Islet precursor cell (in vitro differentiated cells): ENCODE measurements at regions not wholly inside any gene's neighbourhood (a gene's known extent, or its start where the extent isn't known, plus 50 kb on each side); places are given as distances from the start of the nearest gene placed in this dataset.
"Not testable (repeated sequence)": the region's sequence is repeated elsewhere in the genome, so short reads cannot be mapped to it uniquely, and the experiment has no call there.

ENCODE experiments used
- DNase-seq: peaks from one replicate; pipeline ENCODE4 v3.0.0-alpha.2; 2018

DNA sequence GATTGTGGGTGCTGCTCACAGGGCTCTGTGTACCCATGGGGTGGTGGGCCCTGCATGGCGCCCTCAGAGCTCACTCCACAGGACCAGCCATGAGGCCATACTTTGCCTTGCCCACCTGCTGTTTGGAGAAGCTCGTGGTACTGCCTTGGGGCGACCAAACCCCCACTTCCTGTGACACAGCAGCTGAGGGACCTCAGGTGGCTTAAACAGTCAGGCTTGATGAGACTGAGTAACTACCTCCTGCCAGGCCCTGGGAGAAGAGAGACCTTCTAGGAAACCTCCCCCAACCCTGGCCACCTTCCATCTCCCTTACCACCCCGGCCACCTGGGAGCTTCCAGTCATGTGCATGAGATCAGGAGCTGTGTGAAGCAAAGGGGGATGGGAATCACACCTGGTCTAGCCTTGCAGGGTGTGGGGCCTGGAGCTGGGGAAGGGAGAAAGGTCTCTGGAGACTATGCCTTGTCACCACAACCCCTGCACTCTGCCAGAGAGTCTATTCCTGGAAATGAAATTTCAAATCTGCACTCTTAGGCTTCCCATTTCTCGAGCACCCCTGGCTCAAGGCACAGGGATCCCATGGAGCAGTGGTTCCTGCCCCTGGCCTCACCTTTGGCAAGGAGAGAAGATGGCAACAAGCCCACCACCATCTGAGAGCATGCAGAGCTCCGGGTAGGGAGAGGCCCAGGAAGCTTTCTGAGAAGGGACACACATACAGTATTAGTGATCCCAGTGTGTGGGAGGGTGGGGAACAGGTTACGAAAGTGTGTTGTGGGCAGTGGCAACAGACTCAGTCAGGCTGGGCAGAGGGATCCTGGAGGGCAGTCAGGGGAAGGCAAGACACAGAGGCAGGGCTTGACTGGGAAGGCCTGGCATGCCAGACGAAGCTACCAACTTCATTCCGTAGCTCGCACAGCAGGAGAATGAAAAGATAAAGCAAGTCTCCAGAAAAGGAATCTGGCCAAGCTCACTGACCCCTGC is 125.0 kb downstream of the URI1 start:
- peak; percentile 31 for DNase-seq

DNA sequence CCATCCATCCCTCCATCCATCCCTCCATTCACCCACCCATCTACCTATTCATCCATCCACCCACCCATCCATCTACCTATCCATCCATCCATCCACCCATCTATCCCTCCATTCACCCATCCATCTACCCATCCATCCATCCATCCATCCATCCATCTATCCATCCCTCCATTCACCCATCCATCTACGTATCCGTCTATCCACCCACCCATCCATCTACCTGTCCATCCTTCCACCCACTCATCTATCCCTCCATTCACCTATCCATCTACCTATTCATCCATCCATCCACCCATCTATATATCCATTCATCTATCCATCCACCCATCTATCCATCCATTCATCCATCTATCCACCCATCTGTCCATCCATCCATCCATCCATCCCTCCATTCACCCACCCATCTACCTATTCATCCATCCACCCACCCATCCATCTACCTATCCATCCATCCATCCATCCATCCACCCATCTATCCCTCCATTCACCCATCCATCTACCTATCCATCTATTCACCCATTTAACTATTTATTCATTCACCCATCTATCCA is 126.0 kb downstream of the URI1 start:
- not testable (repeated sequence) for DNase-seq

DNA sequence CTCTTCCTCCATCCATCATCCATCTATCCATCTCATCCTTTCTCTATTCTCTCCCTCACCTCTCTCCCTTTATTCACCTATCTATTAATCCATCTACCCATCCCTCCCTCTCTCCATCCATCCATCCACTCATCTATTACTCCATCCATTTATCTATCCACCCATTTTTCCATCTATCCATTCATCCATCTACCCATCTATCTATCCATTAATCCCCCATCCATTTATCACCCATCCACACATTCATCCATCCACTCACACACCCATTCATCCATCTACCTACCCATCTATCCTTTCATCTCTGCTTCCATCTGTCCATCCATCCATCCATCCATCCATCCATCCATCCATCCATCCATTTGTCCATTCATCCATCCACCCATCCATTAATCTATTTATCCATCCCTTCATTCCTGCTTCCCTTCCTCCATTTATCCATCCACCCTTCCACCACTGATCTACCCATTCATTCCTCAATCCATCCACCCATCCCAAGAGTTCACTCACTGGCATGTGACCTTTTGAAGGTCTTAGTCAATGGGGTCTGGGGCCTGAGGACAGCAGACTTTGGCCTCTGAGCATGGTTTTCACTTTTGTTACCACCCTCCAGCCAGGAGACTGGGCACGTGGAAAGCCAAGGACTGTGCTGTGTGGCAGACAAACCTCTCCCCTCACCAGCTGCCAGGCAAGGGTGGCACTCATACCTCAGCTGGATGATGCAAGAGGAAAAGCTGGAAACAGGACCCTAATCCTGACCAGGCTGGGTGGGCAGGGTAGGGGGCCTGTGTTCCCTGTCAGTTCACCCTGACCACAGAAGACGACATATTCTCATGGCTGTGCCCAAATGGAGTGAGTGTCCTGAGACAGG is 126.7 kb downstream of the URI1 start:
- DNase-seq: no peak

DNA sequence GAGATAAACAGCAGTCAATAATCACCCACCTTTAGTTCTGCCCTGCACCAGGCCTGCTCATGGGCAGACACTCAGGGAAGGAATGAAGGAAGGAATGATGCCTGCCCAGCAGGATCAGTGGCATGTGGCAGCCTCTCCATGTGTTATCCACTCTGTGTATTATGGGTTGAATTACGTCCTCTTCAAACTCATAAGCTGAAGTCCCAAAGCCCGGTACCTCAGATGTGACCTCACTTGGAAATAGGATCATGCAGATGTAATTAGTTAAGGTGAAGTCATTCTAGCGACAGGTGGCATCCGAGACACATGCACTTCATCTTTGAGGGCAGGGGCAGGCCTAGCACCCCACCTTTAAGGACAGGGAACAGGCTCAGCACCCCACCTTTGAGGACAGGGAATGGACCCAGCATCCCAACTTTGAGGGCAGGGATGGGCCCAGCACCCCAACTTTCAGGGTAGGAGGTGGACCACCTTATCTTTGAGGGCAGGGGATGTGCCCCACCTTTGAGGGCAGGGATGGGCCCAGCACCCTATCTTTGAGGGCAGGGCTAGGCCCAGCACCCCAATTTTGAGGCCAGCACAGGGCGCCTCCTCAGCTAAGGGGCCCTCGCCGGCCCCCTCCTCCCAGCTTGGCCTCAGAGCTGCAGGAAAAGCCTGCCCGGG is 127.6 kb downstream of the URI1 start:
- peak; percentile 35 for DNase-seq

DNA sequence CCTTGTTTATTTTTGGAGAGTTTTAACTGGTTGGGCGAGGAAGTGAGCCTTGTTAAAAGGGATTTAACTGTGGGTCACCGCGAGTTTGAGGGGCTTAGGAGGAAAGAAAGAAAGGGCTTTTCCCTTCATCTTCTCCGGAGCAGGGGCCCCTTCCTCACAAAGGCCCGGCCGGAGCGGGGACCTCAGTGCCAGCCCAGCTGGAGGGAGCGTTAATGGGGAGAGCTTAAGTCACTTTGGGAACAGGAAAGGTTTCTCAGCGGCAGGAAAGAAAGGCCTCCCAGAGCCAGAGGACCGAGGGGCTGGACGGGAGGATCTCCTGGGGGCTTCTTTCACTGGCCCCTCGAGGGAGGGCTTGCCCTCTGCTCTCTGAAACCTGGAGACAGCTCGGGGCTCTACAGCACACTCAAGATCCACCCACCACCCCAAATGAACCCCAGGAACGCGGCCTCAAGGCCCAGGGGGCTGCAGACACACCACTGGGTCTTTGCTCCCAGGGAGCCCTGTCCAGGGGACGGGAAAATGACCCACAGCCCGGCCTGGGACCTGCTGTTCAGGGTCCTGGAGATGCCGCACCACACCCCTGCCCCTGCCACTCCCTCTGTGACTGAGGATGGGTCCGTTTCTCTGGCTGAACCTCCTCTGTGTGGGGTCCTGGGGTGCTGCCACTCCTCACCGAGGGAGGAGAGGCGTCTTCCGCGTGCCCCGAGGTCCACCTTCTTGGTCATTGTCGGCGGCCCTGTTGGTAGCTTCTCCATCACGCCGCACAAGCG is 128.3 kb downstream of the URI1 start:
- DNase-seq: peak; percentile 44

DNA sequence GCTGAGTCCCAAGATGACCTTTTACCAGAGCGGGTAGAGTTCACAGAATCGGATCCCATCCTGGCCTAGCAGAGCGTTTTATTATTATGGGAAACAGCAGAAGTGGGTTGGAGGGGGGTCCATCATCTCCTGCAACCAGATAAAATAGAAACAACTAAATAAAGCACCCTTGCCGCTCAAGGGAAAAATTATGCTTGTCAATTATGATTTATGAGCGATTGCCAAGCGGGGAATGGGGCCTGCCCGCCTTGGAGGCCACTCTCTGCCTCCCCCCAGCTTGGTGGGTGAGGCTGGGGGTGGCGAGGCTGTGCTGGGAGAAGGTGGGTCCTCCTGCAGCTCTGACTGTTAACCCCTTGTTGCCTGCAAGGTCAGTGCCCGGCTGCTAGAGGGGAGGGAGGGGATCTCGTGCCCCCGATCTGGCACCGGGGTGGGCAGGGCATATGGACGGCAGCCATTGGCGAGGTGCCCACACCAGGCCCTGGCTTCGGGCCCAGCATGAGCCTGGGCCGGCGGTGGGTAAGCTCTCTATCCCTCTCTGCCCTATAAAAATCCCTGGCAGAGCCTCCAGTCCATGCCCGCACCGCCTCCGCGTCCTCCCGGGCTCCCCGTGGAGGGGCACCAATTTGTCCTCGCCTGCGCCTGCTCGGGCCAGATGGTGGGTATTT is 129.1 kb downstream of the URI1 start:
- peak; percentile 42 for DNase-seq

DNA sequence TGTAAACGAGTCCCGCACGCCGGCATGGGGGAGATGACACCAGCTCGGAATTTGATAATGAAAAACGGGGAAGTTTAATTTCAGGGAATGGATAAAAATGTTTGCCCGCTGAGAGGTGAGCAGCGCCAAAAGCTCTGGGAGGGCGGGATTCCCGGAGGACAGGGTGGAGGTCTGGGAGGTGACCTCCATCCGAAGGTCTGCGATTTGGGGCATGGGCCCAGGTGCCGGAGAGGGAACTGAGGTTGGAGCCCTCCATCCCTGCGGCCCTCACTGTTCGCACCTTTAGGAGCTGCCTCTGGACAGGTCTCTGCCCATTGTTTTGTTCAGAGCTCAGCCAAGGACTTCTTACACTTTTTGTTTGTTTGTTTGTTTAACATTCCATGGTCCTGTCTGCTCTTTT is 129.8 kb downstream of the URI1 start:
- DNase-seq: no peak

DNA sequence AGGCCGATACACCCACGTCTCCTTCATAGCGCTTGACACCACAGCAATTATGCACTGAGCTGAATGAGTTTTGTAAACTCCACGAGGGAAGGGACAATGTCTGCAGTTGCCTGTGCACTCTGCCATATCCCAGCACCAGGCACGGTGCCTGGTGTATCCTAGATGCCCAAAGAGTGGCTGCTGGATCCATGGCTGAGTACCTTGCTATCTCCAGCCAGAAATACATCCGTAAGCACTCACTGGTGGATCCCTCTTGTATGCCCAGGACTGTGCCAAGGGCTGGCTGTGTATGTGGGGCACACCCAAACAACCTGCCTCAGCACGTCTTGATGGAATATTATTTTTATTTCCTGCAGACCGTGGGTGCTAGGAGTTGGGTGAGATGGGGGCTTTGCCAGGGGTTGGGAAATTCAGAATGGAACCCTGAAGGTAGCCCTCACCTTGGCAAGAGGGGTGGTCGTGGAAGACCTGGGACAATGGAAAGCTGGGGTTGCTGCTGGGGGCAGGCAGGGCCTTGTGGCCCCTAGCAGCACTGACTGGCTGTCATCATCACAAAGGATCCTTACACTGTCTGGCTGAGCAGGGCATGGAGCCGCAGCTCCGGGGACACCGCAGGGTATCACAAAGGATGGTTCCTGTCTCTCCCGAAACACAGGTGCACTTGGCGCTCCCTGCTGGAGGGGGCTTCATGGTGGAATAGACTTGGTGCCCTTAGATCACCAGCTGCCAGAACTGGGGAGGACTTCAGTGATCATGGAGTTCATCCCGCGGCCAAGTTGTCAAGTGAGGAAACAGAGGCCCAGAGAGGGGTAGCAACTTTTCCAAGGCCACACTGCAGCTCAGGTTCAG is 131.3 kb downstream of the URI1 start:
- DNase-seq: no peak

DNA sequence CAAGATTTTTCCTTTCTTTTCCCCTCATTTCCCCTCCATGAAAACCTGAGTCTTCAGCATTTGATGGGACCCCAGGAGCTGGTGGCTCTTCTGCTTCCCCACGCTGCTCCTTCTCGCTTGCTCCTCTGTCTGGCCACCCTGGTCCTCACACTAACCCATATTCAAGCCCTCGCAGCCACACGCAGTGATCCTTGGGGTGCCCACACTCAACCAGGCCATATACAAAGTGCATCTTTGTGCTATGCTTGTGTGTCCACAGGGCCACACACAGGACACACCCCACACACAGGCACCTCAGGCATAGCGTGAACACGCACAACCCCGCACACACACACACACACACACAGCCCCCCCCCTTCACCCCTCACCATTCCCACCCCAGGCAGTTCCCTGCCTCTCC is 132.1 kb downstream of the URI1 start:
- no peak for DNase-seq

DNA sequence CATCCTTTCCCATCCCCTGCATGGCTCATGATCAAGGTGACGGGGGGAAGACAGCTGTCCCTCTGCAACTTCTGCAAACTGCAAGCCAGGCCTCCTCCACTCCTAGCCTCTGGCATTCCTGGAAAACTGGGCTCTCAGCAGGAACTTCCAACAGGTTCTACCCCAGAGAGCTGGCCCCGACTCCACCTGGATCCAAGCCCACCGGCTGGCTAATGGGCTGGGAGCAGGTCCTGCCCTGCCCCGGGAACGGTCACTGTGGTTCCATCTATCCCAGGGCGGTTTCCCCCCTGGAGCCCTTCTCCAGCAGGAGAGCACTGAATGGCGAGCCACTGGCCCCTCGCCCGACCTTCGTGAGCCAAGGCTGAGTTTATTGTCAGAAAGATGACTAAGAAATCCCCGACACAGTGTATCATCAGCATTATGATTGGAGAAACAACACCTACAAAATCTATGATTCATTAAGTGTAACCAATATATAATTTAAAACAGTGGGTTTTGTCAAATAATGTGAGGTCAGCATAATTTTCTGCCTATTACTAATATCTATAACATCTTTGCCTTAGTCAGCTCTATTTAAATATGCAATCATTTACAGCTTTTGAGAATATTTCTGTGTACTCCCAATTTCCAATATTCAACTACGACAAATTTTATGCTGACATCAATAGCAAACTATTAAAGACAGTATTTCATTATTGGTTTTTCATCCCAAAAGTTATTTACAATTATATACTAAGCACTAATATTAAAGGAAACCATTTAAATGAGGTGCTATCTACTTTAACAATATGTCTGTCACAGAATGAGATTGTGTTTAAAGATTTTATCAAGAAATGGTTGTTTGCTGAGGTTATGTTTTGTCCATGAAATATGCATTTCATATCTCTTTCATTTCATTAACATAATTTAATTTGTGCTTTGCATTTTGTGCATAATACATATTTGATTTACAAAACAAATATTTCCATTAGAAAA is 133.0 kb downstream of the URI1 start:
- DNase-seq: no peak

DNA sequence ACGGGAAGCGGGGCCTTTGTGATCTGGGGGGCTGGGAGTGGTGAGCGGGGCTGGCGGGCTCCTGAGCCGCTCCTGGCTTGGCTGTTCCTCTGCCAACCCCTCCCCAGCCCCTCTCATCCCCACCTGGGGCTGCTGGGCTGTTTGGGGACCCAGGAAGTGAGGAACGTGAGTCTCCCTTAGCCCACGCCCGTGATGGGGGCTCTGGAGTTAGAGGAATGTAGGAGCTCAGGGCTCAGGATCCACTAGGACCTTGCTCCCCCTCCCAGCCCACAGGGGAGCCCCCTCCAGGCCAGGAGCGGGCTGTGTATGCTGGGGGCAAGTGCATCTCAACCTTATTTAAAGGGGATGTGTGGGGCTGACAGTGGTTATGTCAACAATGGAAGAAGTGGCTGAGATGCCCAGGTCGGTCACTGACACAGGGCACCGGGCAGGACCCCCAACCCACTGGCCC is 134.1 kb downstream of the URI1 start:
- DNase-seq: no peak

DNA sequence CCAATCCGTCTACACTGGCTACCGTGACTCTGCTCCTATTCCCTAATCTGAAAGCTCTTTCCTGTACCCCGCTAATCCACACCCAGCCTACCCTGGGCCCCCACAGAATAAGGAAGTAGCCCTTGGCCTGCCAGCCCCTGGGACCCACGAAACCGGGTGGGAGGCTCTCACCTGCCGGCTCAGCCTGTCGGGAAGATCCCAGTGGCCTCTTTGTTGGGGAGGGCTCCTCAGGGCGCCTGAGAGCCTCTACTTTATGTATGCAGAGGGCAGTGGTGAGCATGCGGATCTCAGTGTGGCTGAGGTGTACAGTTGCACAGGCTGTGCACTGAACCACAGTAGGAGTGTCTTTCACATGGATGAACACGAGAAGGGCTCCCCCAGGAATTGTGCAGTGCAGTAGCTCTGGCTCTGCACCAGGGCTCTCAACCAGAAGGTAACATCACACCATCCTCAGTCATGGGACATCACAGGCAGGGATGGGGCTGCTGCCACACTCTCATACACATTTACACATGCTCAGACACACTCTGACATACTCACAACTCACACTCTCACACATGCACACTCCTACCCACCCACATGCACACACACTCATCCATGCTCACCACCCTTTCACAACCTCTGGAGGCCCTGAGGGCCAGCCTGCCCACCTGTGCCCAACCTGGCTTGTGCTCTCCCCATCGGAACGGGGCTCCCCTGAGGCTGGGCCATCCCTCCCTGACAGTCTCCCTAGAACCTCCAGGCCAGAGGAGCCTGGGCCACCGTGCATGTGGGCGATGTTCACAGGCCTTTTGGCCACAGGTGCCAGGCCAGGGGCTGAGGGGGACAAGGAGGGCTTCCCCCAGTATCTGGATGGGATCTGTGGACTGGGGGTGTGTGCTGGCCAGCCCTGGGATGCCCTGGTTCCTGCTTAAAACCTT is 135.0 kb downstream of the URI1 start:
- DNase-seq: no peak

DNA sequence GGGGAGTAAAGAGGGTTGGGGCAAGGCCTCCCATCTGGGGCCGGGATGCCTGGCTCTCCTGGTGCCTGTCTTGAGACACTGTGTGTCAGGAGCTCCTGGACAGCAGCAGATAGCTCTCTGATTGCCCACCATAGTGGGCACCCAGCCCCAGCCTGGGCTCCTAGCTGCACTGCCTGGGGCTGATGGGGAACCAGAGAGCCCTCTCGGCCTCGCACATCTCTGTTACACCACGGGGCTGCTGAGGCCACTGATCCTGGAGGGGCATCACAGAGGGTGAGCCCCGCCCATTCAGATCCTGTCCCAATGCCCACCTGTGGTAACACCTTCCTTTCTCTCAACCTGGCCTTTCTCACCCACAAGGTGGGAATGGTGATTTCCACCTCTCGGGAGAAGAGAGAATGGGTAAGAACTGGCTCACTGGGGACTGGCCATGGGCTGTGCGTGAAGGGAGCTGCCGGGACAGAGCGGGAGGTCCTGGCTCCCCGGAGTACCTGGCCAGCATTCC is 135.9 kb downstream of the URI1 start:
- DNase-seq: no peak

DNA sequence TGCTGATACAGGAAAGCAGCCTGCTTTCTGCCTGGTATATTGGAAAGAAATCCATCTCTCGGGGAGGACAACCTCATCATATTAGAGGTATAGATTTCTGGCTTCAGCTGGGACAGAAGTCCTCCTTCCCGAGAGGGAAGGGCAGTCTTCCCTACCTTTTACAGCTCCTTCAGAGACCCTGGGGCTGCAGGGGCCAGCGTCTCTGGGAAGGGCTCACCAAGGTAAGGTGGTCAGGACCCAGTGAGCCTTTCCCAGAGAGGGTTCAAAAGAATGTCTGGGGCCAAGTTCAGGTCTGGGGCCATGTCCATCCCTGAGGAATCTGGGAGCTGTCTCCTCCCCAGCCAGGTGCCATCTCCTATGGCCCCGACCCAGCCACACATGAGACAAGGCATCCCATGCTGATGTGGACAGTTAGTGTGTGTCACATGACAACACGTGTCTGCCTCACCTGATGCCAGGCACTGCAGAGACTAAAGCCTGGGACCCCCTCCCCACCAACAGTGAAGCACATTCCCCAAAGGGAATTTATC is 136.4 kb downstream of the URI1 start:
- no peak for DNase-seq

DNA sequence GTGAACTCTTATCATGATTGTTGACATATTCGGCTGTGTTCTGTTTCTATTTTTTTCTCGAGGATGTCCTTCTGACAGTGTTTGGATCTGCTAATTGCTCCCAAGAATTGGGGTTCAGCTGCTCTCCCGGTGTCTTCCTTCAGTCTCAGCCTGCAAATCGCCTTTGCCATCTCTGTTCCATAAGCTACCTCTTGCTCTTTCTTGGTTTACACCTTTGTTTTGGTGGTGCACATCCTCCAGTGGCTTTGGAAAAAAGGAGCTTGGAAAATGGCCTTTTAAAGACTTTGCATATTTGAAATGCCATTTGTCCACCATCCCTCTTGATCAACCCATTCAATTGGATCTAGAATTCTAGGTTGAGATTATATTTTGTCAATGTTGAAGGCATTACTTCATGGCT is 137.2 kb downstream of the URI1 start:
- no peak for DNase-seq

DNA sequence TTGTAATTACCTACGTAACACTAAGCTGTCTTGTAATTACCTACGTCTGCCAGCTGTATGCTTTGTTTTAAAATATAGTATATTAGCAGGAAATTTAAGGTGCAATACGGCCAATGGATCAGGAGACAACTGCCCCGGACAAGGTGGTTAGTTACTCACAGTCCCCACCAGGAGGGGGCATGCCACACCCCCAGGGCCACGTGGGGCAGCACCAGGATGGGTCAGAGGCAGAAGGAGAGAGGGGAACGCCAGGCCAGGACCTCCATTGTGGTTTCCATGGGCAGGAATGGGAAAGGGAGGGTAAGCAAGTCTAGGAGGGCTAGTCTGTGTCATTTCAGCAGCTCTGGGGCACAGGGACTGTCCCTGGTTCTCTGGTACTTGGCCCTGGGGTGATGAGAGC is 140.1 kb downstream of the URI1 start:
- no peak for DNase-seq

DNA sequence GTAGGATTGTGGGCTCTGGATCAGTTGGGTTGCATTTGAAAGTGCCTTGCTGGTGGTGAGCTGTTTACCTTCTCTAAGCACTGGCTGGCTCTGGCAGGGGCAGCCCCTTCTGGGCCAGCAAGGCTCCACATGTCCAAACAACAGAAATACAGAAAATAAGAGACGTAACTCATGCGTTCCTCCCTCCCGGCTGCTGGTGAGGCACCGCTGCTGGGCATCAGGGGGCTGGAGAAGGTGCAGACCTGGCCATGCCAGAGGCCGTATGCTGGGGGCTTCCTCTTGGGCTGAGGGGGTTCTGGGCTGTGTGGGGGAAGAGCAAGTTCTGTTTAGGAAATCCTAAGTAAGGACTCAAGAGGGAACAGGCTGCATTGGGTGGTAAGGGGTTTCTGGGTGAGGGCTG is 140.6 kb downstream of the URI1 start:
- DNase-seq: no peak
